Fibroblast of pulmonary artery (primary cell): ENCODE measurements at regions not wholly inside any gene's neighbourhood (a gene's known extent, or its start where the extent isn't known, plus 50 kb on each side); places are given as distances from the start of the nearest gene placed in this dataset.
"Not testable (repeated sequence)": the region's sequence is repeated elsewhere in the genome, so short reads cannot be mapped to it uniquely, and the experiment has no call there.

ENCODE experiments used
- DNase-seq: peaks from one replicate; pipeline ENCODE4 v3.0.0-alpha.2; 2010; ENCODE audit warnings: low read depth
- H3K4me3 ChIP-seq: replicated peaks from 2 replicates; pipeline ENCODE4 v1.5.1; 2011; ENCODE audit warnings: low read depth, mild to moderate bottlenecking, control low read depth, low read length, moderate library complexity
- TF ChIP-seq, protein P1 (sequence below): IDR thresholded peaks from 2 replicates; pipeline ENCODE4 v1.5.1; 2011; ENCODE audit warnings: mild to moderate bottlenecking, control low read depth, low read length, inconsistent platforms; ENCODE audit errors: missing control alignments

DNA sequence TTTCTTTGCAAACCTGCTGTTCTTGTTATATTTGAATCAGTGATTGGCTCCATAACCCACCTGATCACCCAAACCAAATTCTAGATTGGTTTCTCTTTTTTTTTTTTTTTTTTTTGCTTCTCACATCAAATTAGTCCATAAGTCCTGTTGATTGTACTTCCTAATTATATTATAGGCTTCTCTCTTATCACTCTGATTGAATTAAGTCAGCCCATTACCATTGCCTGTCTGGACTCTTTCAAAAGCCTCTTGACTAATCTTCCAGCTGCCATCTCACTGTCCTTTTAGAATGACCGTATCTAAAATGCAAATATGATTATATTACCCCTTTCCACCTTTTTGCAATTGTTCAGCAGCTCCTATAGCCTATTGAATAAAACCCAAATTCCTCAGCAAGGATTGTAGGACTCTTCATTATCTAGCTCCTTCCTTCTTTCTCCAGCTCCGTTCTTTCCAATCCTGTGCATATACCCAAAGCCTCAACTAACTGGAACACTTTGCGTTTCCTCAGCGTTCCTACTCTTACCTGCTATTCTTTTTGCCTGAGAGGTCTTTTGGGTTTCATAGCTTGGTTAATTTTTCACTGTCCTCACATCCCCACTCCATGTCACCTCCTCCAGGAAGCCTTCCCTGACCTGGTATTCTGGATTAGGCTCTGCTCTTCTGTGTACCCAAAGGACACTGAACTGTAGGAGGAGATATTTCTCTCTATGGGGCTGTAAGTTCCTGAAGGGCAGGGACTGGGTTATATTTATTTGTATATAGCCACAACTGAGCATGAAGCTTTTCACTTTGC is 423.3 kb downstream of the TMEM135 start:
- DNase-seq = no peak
- TF ChIP-seq, protein P1, sequence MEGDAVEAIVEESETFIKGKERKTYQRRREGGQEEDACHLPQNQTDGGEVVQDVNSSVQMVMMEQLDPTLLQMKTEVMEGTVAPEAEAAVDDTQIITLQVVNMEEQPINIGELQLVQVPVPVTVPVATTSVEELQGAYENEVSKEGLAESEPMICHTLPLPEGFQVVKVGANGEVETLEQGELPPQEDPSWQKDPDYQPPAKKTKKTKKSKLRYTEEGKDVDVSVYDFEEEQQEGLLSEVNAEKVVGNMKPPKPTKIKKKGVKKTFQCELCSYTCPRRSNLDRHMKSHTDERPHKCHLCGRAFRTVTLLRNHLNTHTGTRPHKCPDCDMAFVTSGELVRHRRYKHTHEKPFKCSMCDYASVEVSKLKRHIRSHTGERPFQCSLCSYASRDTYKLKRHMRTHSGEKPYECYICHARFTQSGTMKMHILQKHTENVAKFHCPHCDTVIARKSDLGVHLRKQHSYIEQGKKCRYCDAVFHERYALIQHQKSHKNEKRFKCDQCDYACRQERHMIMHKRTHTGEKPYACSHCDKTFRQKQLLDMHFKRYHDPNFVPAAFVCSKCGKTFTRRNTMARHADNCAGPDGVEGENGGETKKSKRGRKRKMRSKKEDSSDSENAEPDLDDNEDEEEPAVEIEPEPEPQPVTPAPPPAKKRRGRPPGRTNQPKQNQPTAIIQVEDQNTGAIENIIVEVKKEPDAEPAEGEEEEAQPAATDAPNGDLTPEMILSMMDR = no peak
- H3K4me3 ChIP-seq = no peak overlapping the region

DNA sequence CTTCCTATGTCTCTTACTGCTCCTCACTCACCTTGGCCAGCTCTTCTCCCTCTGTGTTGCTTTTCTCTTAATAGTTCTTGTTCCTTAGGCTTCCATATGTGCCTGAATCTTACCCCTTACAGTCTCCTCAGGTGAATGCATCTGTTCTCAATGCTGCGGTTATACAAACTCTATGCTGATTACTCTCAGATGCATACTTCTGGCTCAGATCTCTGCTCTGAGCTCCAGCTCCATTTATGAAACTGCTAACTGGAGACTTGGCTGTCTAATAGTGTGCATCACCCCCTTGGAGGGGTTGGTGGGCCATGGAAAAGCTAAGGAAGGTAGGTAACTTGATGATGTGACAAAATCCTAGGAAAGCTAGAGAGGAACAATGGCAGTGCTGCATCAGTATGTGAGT is 422.5 kb downstream of the TMEM135 start:
- no peak overlapping the region for H3K4me3 ChIP-seq
- DNase-seq = no peak
- TF ChIP-seq, protein P1 = no peak

DNA sequence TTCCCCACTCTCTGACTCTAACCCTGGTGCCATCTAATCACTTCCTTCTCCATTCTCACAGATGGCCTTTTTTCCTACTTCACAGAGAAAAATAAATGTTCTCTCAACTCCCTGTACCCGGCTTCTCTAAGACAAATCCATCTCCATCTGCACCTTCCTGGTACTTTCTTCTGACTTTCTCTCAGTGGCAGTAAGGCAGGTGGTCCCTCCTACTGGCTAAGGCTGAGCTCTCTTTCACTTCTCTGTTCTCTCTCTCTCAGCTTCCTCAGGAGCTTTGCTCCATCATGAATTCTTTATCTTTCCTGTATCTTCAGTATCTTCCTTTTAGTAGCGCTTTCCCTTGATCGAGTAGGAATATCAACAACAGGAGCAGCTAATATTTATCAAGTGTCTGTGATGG is 421.6 kb downstream of the TMEM135 start:
- DNase-seq = no peak
- TF ChIP-seq, protein P1 = no peak
- H3K4me3 ChIP-seq = no peak overlapping the region

DNA sequence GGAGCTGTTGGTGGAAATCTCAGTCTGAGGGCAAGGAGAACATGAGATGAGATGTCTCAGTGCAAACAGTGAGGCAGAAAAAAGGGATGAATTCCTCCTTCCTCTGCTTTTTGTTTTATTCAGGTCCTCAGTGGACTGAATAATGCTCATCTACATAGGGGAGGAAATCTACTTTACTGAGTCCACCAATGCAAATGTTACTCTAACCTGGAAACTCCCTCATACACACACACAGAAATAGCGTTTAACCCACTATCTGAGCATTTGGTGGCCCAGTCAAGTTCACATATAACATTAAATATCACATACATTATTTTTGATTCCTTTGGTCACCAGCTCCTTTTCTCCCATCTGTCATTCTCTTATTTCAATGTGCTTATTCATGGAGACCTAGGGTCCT is 418.8 kb downstream of the TMEM135 start:
- no peak for DNase-seq
- TF ChIP-seq, protein P1 = no peak
- H3K4me3 ChIP-seq = no peak overlapping the region

DNA sequence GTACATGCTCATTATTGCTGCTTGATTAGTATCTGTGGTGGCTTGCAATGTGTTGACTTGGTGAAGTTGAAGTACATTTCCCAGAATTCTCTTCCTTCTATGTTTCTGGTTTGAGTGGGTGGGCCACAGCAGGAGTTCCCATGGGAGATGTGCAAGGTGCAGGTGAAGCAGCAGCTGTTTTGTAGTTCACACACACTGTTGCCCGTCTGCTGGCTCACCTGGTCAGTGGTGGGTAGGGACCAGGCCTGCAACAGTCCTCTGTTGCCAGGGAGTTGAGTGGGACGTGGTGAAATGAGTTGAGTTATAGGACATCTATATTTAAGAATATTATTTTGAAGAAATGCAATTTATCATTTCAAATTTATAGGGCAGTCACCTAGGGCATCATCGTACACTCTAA is 417.4 kb downstream of the TMEM135 start:
- TF ChIP-seq, protein P1 = no peak
- H3K4me3 ChIP-seq = no peak overlapping the region
- no peak for DNase-seq

DNA sequence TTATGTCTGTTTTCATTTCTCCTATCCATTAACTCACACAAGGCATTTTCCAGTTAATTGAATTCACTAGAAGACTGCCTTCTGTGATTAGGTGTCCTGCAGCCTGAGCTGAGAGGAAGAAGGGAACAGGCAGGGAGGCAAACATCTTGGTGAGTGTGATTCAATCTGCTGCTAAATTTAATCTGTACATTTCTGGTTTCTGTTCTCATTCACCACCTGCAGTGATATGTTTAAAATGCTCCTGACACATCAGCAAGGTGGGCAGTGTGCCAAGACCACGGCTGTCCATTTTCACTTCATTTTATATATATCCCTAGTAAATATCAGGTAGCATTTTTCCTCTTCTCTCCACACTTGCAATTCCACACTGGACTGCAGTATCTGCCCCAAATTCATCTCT is 416.5 kb downstream of the TMEM135 start:
- no peak for DNase-seq
- no peak overlapping the region for H3K4me3 ChIP-seq
- TF ChIP-seq, protein P1 = no peak

DNA sequence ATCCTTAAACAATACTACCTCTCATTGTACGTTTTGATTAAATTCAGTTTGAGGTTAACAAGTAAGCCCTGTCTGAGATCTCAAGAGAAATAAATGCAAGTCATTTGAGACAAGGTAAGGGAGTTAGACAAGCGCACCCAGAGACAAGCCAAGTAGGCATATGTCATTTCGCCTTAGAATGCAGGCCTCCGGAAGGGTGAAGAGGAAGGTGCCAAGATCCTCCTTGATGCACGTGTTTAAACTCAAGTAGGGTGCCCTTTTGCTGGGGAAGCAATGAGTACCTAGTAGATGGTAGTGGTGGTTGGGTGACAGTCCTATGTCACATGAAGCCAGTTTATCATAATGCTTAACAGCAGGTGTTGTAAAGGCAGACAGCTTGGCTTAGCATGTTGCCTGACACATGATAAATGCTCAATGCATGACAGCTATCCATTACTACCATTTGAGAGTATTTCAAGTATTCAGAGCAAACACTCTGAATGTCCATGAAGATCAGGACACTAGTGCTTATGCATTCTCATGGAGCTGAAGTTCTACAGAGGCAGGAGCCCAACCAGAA is 415.9 kb downstream of the TMEM135 start:
- no peak overlapping the region for H3K4me3 ChIP-seq
- TF ChIP-seq, protein P1 = no peak
- DNase-seq = no peak

DNA sequence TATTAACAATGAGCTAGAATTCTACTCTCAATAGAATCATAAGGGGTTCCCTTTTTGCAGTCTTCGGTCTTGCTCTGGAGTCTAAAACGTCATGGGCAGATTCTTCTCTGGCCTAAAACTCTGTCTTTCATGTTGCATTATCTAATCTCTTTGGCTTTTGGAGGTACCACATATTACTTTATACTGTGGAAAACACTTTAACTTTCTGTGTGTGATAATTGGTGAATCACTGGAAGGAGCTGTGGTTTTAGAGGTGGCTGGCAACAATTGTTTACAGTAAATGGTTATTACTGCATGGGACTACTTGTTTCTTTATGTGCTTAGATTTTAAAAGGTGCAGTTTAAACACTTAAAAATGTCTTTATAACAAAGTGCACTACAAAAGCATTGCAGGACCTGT is 414.3 kb downstream of the TMEM135 start:
- H3K4me3 ChIP-seq, DNase-seq: not testable (repeated sequence)
